A549 (cell line): ENCODE measurements at regions not wholly inside any gene's neighbourhood (a gene's known extent, or its start where the extent isn't known, plus 50 kb on each side); places are given as distances from the start of the nearest gene placed in this dataset.

Experiments used
- CHD2 ChIP-seq: fragments of 150-350 bp; IDR thresholded peaks from 2 replicates; pipeline ENCODE4 v1.6.1; 2014; ENCODE audit warnings: low read length; ENCODE audit not compliant: partially characterized antibody
- CHD4 ChIP-seq: fragments of 200-600 bp; sonication (generic); IDR thresholded peaks from 2 replicates; pipeline ENCODE4 v1.6.1; 2016; ENCODE audit warnings: antibody characterized with exemption, mild to moderate bottlenecking, borderline replicate concordance
- CTCF ChIP-seq: fragments of >200 bp; sonication (Bioruptor Twin); formaldehyde crosslinking; IDR thresholded peaks from 3 replicates; pipeline ENCODE4 v1.5.1; 2016
- EP300 ChIP-seq, 2 experiments: fragments of >200 bp; sonication (Bioruptor Twin); formaldehyde crosslinking; IDR thresholded peaks; 2 replicates in 1 of 2; 3 replicates in 1 of 2; pipeline ENCODE4 v1.6.1; 2016 to 2017
- FOSL2 ChIP-seq, 2 experiments: fragments of 450-650 bp in 1 of 2; fragments of >200 bp in 1 of 2; sonication (Bioruptor Twin) in 1 of 2; formaldehyde crosslinking; IDR thresholded peaks; 2 replicates each; pipeline versions ENCODE4 v1.5.0 to v1.6.1; 2016 to 2020; ENCODE audit warnings: mild to moderate bottlenecking in 1 of 2, moderate library complexity in 1 of 2
- KDM1A ChIP-seq: fragments of 200-600 bp; sonication (generic); IDR thresholded peaks from 2 replicates; pipeline ENCODE4 v1.6.1; 2016; ENCODE audit warnings: low read depth, mild to moderate bottlenecking
- MYC ChIP-seq: IDR thresholded peaks from 2 replicates; pipeline ENCODE4 v1.6.1; 2012; ENCODE audit warnings: mild to moderate bottlenecking, inconsistent platforms, low read length, improper control_type of control experiment, borderline replicate concordance
- NR3C1 ChIP-seq: fragments of >200 bp; sonication (Bioruptor Twin); formaldehyde crosslinking; IDR thresholded peaks from 3 replicates; pipeline ENCODE4 v1.6.1; 2017
- PHF8 ChIP-seq: fragments of 200-600 bp; sonication (generic); IDR thresholded peaks from 2 replicates; pipeline ENCODE4 v1.6.1; 2016; ENCODE audit warnings: low read depth, mild to moderate bottlenecking, antibody characterized with exemption, moderate library complexity, borderline replicate concordance
- POLR2A ChIP-seq: IDR thresholded peaks from 2 replicates; pipeline ENCODE4 v1.6.1; 2012; ENCODE audit warnings: mild to moderate bottlenecking, low read length
- REST ChIP-seq: fragments of 200-600 bp; sonication (generic); IDR thresholded peaks from 2 replicates; pipeline ENCODE4 v1.6.1; 2016; ENCODE audit warnings: antibody characterized with exemption, mild to moderate bottlenecking, moderate library complexity
- RFX5 ChIP-seq: fragments of 450-650 bp; IDR thresholded peaks from 2 replicates; pipeline ENCODE4 v1.7.1; 2014; ENCODE audit warnings: antibody characterized with exemption, mild to moderate bottlenecking, moderate library complexity
- TFCP2L1 ChIP-seq: fragments of 250-450 bp; sonication (Bioruptor Pico); IDR thresholded peaks from 2 replicates; pipeline ENCODE4 v1.5.0; 2021; ENCODE audit warnings: mild to moderate bottlenecking
- TF ChIP-seq, protein P1 (sequence below): fragments of >200 bp; sonication (Bioruptor Twin); formaldehyde crosslinking; IDR thresholded peaks from 3 replicates; pipeline ENCODE4 v1.6.1; 2016

DNA sequence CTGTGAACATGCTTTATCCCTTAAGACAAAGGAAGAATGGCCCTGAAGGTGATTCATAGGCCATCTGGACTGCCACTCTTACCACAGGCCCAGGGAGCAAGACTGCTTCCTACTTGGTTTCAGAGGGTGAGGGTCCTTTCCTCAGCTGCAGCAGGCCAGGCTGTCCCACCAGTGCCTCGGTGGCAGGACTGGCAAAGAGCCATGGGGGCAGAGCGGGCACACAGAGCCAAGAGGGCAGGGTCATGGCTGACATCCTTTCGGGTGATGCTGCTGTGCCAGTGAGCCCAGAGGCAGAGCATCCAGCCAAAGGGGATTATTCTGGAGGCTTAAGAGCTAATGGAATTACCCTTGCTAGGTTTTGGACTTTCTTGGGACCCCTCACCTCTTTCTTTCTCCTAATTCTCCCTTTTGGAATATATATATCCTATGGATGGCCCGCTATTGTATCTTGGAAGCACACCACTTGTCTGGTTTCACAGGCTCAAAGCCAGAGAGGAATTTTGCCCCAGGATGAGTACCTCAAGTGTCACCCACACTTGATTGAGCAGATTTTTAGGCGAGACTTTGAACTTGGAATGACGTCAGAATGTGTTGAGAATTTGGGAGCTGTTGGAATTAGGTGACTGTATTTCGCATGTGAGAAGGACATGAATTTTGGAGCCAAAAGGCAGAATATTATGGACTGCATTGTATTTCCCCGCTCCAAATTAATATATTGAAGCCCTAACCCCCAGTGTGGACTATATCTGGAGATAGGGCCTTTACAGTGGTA, 180.6 kb downstream of the BARX1 start:
- TF ChIP-seq POLR2A: no peak
- TF ChIP-seq RFX5: no peak
- TF ChIP-seq PHF8: no peak
- no peak for TF ChIP-seq CTCF
- TF ChIP-seq CHD4: no peak
- TF ChIP-seq FOSL2 (IDR thresholded peaks at IDR 0.05): no peak
- TF ChIP-seq FOSL2 (CRISPR knock-in tag; IDR thresholded peaks at IDR 0.05): no peak
- no peak for TF ChIP-seq EP300 (IDR thresholded peaks at IDR 0.05)
- TF ChIP-seq REST: no peak
- TF ChIP-seq CHD2: no peak
- no peak for TF ChIP-seq MYC
- TF ChIP-seq KDM1A: no peak
- no peak for TF ChIP-seq TFCP2L1 (CRISPR knock-in tag)
- no peak for TF ChIP-seq NR3C1
- TF ChIP-seq, protein P1, sequence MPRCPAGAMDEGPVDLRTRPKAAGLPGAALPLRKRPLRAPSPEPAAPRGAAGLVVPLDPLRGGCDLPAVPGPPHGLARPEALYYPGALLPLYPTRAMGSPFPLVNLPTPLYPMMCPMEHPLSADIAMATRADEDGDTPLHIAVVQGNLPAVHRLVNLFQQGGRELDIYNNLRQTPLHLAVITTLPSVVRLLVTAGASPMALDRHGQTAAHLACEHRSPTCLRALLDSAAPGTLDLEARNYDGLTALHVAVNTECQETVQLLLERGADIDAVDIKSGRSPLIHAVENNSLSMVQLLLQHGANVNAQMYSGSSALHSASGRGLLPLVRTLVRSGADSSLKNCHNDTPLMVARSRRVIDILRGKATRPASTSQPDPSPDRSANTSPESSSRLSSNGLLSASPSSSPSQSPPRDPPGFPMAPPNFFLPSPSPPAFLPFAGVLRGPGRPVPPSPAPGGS: no peak
